Daoy (cell line): ENCODE measurements at regions not wholly inside any gene's neighbourhood (a gene's known extent, or its start where the extent isn't known, plus 50 kb on each side); places are given as distances from the start of the nearest gene placed in this dataset.
"Not testable (repeated sequence)": the region's sequence is repeated elsewhere in the genome, so short reads cannot be mapped to it uniquely, and the experiment has no call there.

Source experiments
- DNase-seq: peaks from one replicate; pipeline ENCODE4 v3.0.0-alpha.2; 2015; ENCODE audit warnings: low read depth

DNA sequence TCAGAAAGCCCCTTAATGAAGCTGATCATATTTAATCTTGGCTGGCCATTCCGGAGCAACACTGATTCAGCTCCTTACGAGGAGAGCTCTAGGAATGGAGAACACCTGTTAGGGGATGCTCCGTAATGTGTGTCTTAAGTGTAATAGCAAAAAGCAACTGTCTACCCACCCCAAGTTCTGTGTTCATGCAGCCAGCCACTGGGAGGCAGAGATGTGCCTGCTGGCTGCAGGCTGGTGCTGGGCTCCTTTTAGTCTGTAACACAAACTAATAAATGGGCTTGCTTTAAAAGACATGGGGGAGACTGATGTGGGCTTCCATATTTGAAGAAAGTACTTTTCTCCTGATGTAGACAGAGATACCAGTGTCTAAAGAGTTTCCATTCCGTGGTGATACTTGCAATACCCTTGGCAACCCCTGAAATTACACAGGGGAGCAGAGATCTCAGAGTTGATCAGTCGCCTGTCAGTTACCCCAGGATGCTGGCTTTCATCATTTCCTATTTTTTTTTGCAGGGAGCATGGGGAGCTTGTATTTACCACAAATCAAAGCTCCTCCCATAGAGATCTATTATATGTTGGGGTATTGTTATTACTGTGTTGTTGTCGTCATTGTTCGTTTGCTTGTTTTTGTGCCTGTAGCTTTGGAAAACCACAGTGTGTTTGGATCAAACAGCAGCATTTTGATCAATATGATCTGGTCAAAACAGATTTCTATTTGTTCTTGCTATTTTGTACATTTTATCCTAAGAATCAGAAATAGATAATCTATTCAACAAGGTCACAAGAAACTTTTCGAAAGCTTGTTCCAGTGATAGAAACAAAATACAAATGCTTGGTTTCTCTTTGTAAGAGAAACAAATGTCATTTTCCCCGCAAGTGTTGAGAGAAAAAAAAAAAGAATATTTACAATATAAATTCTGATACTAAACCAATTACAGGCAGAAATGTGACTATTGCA lies 65.8 kb downstream of the MTX3 start:
- no peak for DNase-seq

DNA sequence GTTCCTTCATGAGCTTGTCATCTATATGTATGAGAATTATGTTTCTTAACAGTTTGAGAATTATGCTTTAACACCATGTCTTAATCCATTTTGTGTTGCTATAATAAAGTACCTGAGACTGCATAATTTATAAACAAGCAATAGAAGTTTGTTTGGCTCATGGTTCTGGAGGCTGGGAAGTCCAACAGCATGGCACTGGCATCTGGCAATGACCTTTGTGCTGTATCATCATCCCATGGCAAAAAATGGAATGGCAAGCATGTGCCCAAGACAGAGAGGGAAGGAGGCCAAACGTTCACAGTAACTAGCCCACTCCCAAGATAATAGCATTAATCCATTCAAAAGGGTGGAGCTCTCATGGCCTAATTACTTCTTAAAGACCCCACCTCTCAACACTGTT lies 67.6 kb downstream of the MTX3 start:
- no peak for DNase-seq

DNA sequence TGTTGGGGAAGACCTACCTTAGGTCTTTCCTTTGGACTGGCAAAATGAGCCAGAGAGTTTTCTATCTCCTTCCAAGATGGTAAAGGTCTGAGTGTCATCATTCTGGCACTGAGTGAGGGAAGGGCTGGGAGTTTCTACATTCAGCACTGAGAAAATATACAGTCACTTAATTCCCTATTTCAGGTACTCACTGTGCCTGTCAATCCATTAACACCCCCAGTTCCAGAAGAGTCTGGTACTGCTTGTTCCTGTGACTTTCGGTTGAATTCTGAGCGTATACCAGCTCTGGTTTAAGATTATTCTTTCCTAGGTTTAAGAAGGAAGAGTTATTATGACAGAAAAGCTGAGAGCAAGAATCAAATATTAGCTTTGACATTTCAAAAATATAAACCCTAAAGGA lies 68.4 kb downstream of the MTX3 start:
- DNase-seq = no peak

DNA sequence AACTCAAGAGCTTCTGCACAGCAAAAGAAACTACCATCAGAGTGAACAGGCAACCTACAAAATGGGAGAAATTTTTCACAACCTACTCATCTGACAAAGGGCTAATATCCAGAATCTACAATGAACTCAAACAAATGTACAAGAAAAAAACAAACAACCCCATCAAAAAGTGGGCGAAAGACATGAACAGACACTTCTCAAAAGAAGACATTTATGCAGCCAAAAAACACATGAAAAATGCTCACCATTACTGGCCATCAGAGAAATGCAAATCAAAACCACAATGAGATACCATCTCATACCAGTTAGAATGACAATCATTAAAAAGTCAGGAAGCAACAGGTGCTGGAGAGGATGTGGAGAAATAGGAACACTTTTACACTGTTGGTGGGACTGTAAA lies 83.6 kb downstream of the MTX3 start:
- DNase-seq = not testable (repeated sequence)

DNA sequence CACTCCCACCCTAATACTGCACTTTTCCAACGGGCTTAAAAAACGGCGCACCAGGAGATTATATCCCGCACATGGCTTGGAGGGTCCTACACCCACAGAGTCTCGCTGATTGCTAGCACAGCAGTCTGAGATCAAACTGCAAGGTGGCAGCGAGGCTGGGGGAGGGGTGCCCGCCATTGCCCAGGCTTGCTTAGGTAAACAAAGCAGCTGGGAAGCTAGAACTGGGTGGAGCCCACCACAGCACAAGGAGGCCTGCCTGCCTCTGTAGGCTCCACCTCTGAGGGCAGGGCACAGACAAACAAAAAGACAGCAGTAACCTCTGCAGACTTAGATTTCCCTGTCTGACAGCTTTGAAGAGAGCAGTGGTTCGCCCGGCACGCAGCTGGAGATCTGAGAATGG lies 88.5 kb downstream of the MTX3 start:
- DNase-seq = not testable (repeated sequence)

DNA sequence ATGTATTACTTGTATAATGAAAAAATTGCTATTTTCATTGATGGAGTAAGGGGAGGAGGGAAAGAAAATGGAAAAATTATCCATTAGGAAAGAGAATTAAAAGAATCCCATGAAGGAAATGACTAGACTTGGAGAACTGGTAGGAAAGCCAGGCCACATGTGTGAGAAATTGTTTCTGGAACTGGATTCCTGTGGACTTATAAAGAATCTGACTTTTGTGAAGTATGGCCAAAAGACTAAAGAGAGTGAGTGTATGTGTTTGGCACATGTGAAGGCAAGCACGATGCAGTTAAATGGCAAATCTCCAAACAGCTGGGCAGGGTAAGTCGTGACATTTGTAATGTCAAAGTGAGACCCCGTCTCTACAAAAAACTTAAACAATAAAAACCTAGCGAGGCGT lies 89.4 kb downstream of the MTX3 start:
- DNase-seq = no peak

DNA sequence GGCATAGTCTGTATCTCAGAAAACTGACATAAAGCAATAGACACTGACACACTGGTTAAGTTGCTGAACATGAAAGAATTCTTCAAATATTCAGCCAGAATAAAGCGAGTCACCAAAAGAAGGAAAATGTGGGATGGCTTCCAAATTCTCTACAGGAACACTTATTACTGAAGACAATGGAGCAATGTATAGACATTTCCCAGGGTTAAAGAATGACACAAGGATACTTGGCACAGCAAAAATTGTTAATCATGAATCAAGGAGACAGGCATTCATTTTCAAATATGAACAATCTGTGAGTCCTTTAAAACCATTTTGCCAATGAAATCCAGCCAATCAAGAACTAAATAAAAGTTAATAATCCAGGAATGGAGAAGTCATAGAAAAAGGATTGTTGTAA lies 92.5 kb downstream of the MTX3 start:
- DNase-seq = no peak

DNA sequence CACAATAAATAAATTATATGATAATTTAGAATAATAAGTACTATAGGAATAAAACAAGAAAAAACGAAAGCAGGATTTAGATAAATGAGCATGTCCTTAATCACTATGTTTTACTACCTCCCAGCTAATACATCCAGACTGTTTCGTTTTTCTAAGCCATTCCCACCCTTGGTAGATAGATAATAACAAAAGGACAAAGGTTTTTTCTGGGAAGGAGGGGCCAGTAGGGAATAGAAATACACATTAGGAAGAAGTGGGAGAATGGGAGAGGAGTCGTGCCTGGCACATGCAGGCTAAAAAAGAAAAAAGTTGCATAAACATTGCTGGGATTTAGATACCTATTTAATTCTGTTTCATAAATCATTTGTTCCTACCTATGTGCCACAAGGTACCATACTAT lies 97.1 kb downstream of the MTX3 start:
- no peak for DNase-seq

DNA sequence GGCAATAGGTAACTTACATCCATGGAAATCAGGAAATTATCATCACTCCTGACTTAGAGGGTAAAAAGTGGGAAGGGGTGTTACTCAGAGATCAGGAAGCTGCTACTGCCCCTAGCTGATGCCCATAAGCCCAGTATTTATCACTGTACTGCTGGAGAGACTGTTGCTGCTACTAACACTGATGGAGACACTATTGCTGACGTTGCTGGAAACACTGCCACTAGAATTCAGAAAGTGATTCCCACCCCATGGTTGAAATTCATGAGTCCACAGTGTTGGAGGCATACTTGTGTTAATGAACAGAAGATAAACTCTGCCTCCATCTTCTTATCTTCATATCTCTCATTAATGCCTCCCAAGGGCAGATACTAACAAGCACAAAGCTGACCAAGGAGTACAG lies 97.6 kb downstream of the MTX3 start:
- DNase-seq = no peak

DNA sequence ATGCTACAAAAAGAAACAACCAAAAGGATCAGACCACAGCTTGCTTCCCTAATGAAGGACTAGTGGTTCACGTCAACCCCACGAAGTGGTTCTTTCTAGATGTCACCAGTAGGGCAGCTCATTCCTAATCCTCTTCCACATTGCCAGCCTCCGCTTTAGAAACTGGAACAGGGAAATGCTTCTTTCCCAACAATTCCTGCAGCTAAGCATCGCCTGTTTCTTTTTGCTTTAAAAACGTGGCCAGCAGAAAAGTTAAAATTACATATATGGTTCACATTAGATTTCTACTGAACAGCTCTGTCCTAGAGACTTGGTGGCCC lies 100.2 kb downstream of the MTX3 start:
- DNase-seq = no peak

DNA sequence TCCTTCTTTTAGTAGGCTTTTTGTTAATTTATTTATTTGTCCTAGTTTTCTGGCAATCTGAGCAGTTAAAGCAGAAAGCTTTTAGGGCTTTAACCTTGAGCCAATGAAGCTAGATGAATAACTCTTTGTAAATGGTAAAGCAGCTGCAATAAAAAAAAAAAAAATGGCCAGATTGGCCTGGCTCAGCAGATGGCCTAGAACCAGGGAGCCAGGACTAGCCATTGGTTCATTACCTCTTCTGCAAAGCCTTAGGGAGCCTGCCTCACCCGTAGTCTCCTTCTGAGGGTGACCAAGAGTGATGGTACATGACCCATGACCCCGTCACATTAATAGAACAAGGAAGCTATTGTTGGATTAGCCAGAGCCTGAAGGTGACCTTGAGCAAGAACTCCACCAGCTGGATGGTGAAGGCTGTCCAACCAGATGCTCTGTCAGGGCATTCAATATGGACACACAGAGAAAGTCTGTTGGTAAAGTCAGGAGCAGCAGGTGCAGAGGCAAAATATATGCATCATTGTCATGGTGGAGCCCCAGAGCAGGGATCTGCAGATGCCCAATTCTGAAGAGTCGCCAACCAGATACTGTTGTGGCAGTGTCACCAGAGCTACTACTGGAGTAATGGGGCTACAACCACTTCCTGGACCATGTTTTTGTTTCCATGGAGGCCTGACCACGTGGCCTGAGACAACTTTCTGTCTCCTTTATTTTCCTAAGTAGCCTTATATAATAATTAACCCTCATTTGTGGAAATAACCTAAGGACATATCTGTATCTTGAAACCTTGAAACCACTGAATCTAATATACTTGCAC lies 100.7 kb downstream of the MTX3 start:
- DNase-seq = no peak

DNA sequence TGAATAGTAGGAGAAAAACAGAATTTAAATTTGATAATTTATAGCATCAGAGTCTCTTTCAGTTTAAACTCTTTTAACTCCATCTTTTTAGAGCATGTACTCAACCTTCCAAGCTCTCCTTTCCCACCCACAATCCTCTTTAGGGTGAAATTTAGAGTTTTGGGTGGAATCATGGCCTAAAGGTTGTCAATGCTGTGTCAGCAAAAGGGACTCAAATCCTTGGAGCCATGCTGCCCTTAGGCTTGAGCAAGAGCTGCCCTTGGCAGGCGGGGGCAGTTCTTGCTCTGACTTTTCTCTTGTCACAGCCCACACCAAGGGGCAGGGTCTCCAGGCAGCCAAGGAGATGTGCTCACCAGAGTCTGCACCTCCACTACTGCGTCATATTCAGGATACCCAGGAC lies 102.4 kb downstream of the MTX3 start:
- no peak for DNase-seq

DNA sequence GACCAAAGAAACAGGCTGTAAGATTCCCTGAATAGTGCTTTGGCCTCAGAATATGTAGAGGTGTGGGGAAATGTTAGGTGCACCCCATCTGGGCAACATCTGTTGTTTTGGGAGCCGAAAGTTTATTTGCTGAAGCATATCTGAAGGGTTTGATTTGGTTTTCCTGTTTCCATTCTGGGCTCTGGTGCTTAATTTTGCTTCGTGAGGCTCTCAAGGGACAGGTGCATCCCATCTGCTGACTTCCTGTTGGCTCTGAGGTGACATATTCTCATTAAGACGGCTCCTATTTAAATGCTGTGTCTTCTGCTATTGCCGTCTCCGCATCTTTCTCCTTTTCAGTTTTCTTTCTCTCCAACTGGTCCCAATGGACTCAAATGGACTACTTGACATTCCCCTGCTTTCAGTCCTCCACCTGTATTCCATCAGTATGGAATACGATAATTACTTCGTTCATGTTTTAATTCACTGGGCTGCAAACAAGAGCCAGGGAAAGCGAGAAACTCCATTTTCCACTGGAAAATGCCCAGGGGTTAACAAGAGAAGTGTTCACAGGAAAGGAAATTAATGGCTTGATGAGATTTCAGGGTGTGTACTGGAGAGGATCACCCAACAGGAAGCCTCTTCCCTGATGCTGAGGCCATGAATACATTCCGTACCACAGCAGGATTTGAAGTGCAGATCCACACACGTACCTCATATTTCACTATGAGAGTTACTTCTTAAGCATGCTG lies 104.0 kb downstream of the MTX3 start:
- no peak for DNase-seq

DNA sequence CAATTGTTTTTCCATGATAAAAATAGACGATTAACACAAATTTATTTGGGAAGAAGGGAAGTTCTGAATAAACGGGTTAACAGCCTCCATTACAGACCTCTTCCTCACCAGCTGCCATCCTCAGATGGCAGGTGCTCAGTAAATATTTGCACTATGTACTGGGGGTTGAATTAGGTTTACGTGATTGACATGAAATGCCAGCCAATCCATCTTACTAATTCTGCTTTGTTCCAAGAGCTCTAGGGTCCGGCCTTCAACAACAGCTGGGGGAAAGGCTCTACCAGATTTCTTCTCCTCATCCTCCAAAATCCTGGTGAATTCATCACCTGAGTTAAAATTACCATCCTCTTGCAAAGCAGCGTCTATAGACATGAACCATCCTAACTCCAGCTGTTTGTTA lies 104.6 kb downstream of the MTX3 start:
- DNase-seq = no peak

DNA sequence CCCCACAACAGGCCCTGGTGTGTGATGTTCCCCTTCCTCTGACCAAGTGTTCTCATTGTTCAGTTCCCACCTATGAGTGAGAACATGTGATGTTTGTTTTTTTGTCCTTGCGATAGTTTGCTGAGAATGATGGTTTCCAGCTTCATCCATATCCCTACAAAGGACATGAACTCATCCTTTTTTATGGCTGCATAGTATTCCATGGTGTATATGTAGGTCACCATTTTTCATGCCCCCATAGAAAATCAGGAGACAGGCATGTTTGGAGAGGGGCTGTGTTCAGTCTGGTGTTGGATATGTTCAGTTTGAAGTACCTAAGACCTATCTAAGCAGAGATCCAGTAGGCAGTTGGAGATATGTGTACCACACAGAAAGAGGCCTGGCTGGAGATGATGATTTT lies 111.2 kb downstream of the MTX3 start:
- not testable (repeated sequence) for DNase-seq

DNA sequence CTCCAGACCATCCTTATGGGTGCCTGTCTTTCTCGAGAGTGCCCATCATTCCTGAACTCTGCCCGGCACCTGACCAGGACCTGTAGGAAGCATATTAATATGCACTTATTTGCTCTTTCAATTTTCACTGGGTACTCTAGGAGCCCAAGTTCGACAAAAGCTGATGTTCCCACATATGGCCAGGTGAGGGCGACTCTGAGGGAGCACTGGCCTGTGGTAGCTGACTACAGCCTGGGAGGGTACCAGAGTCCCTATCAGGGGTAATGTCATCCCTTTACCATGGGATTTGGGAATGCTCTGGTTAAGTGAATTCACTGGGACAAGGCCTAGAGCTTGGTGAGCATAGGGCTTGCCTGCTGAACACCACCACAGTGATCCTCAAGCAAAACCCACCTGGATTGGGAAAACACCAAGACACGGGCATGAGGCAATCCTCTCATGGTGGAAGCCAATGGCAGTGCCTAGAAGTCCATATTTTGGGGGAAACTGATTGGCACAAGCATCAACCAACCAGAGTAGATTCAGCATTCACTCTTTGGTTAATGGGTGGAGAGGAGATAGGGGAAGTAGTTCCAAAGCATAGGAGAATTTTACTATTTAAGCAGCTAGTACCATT lies 112.2 kb downstream of the MTX3 start:
- peak; percentile 27 for DNase-seq

DNA sequence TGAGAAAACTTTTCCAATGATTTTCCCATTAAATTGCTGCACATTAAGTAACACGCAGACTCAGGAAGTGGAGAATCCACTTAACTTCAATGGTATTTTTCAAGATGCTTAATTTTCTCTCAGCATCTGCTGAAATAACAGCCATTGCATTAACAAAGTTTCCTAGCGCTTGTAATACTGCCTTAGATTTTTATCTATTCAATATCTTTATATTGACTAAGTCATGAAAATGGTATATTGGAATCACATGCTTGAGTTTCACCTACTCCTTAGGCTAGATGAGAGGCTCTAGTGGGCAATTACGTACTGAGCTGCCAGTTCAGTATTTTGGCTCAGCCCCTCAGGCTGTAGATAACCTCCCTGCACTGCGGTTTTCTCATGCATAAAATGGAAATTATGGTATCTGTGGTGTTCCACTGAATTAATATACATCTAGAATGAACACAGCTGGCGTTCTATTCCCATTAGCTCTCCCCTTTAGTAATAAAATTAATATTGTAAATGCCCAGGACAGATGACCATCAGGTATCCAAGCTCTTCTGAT lies 112.9 kb downstream of the MTX3 start:
- DNase-seq = no peak

DNA sequence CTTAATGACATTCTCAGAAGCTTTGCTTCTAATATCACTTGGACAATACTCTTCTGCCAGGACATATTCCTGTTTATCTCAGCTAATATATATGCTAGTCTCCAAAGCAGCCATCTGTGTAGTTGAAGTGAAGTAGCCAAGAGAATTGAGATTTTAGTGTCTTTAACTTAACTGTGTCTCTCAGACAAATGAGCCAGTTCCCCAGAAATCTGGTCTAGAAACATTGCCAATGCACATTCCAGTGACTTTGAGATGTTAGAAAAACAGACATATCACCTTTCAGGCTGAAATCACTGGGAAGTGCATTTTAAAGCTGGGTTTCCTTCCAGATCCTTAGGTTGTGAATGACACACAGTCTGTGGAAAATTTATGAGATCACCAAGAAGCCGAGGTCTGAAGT lies 114.6 kb downstream of the MTX3 start:
- no peak for DNase-seq

DNA sequence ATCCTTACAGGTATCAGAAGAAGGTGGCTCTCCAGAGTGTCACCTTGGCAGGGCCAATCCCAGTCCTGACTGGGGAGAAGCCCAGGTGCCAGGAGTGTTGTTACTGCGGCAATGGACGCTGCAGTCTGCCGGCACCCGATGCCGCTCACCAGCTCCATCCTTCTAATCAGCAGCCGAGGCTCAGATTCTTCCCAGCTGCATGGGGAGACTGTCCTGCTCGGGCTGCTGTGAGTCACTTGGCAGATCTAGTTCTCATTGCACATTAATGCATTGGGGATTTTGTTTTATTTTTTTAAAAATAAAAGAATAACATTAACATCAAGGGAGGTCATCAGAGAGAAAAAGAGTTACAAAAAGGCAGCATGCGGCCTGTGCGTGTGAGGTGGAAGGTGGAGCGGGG lies 115.8 kb downstream of the MTX3 start:
- no peak for DNase-seq

DNA sequence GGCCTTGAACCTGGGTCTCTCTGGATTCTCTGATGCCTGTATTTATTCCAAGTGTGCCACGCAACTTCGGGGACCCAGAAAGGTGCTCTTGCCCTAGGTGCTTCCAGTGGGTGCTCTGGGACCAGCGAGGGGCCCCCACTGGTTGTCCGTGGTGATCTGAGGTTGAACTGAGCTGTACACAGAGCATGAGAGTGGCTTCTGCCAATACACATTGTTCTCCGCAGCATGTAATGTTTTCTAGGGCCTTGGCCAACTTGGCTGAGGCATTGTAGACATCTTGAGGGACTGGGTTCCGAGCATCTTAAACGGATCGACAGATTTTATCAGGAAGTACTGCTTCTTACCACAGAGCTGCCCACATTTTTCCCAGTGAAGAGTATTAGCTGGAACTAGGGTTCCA lies 117.9 kb downstream of the MTX3 start:
- no peak for DNase-seq

DNA sequence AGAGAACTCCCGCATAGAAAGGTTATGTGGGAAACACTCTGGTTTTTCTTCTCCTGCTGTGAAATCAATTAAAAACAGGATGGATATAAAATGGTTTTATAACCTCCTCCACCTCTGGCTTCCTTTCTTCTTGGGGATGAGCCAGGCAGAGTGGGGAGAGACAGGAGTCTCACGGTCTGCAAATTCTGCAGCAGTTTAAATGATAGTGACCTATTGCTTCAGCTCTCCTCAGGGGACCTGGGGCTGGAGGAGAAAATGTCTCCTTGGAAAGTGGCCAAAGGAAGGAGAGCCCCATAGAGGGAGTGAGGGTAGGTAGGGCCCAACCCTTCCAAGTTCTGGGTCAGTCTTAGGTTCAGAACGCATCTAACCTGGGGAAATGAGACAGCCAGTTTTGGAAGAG lies 118.8 kb downstream of the MTX3 start:
- no peak for DNase-seq
